ENCODE measurements at regions not wholly inside any gene's neighbourhood (a gene's known extent, or its start where the extent isn't known, plus 50 kb on each side); places are given as distances from the start of the nearest gene placed in this dataset.

DNA sequence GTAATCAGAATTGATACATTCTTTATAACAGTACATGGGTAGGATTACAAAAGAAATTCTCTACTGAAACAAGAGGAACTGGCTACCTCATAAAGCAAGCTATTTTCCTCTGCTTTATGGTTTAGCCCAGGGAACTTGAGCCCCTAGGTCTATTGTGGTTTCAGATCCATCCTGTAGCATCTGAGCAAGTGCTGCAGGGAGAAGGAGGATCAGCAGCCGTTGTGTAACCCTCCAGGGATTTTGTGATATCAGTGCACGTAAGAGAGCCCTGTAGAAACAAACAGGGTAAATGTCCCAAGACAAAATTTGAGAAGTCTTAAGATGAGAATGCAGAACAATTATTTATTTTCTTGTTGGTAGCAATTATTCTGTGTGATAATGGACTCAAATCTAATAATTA, 165.2 kb upstream of the DEFB112 start:
- TF ChIP-seq CTCF (IDR thresholded peaks at IDR 0.05), result no peak
- TF ChIP-seq, protein P1, sequence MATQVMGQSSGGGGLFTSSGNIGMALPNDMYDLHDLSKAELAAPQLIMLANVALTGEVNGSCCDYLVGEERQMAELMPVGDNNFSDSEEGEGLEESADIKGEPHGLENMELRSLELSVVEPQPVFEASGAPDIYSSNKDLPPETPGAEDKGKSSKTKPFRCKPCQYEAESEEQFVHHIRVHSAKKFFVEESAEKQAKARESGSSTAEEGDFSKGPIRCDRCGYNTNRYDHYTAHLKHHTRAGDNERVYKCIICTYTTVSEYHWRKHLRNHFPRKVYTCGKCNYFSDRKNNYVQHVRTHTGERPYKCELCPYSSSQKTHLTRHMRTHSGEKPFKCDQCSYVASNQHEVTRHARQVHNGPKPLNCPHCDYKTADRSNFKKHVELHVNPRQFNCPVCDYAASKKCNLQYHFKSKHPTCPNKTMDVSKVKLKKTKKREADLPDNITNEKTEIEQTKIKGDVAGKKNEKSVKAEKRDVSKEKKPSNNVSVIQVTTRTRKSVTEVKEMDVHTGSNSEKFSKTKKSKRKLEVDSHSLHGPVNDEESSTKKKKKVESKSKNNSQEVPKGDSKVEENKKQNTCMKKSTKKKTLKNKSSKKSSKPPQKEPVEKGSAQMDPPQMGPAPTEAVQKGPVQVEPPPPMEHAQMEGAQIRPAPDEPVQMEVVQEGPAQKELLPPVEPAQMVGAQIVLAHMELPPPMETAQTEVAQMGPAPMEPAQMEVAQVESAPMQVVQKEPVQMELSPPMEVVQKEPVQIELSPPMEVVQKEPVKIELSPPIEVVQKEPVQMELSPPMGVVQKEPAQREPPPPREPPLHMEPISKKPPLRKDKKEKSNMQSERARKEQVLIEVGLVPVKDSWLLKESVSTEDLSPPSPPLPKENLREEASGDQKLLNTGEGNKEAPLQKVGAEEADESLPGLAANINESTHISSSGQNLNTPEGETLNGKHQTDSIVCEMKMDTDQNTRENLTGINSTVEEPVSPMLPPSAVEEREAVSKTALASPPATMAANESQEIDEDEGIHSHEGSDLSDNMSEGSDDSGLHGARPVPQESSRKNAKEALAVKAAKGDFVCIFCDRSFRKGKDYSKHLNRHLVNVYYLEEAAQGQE (IDR thresholded peaks at IDR 0.05; ENCODE audit: insufficient read depth in 1 of 2, low read depth in 2 of 2, low read length in 1 of 2), result no peak
